K562 (cell line): ENCODE measurements at regions not wholly inside any gene's neighbourhood (a gene's known extent, or its start where the extent isn't known, plus 50 kb on each side); places are given as distances from the start of the nearest gene placed in this dataset.
A peak's percentile ranks its signal among the peaks of the same experiment; 100 is the strongest.

ENCODE experiments used
- ATAC-seq: fragments of 200-7000 bp; cut with Tn5 transposase; 3 replicates; pipeline ENCODE4 v1.9.1; 2020; ENCODE audit warnings: moderate library complexity
- BruUV-seq: library from RNA; stranded (reverse); fragments of 400-500 nt; replicated peaks from 2 replicates; lab custom pipeline; 2021; lab: Mats Ljungman, UMichigan
- CTCF ChIA-PET: fragments of 300-600 bp; formaldehyde crosslinking; extraction: SDS; loops from one replicate; lab custom pipeline; 2021; ENCODE audit warnings: low intra/inter-chr PET ratio; lab: Yijun Ruan, JAX
- POLR2A ChIA-PET: fragments of 300-600, 350-650 bp; sonication (Branson Sonifier 250); formaldehyde crosslinking; extraction: SDS; loops from one replicate; lab custom pipeline; 2021; ENCODE audit warnings: antibody characterized with exemption, inconsistent platforms; lab: Yijun Ruan, JAX
- DNase-seq, 4 experiments: peaks; one replicate each; pipeline versions ENCODE4 v3.0.0 to v3.0.0-alpha.2; 2011 to 2018; ENCODE audit warnings: low spot score in 3 of 4, mixed read lengths in 3 of 4; ENCODE audit errors: extremely low read depth in 1 of 4
- FAIRE-seq: peaks from 2 replicates; lab custom pipeline; 2011; peaks lifted over from hg19 to GRCh38; lab: Jason Lieb, UNC
- H2AFZ ChIP-seq: 2 replicates; pipeline ENCODE4 v1.6.0; 2011; ENCODE audit warnings: low read depth, low read length, control low read depth, inconsistent platforms
- H3K27ac ChIP-seq: fragments of 200-600 bp; 3 replicates; pipeline ENCODE4 v1.8.0; 2011; ENCODE audit warnings: low read depth, mild to moderate bottlenecking, control low read depth, inconsistent platforms, low read length, moderate library complexity, mixed read lengths; ENCODE audit errors: extremely low read depth
- H3K27me3 ChIP-seq, 2 experiments: fragments of 300-600 bp in 1 of 2; 2 replicates in 1 of 2; 3 replicates in 1 of 2; pipeline versions ENCODE4 v1.6.0 to v1.8.0; 2011; ENCODE audit warnings: inconsistent platforms in 2 of 2, low read length in 2 of 2, mild to moderate bottlenecking in 1 of 2, mixed read lengths in 1 of 2, moderate library complexity in 1 of 2; ENCODE audit not compliant: control insufficient read depth in 2 of 2, insufficient read depth in 2 of 2
- H3K36me3 ChIP-seq: fragments of 300-600 bp; 3 replicates; pipeline ENCODE4 v1.8.0; 2011; ENCODE audit warnings: mild to moderate bottlenecking, low read length, inconsistent platforms; ENCODE audit not compliant: control insufficient read depth, insufficient read depth
- H3K4me1 ChIP-seq, 2 experiments: fragments of 200-600 bp in 1 of 2; replicated peaks in 1 of 2; 2 replicates in 1 of 2; 3 replicates in 1 of 2; pipeline versions ENCODE4 v1.5.1 to v1.8.0; 2011; ENCODE audit warnings: inconsistent platforms in 2 of 2, low read length in 2 of 2, mild to moderate bottlenecking in 1 of 2, mixed read lengths in 1 of 2, moderate library complexity in 1 of 2; ENCODE audit not compliant: control insufficient read depth in 2 of 2, insufficient read depth in 2 of 2
- H3K4me2 ChIP-seq: 2 replicates; pipeline ENCODE4 v1.6.1; 2011; ENCODE audit warnings: low read length, control low read depth, inconsistent platforms, mixed read lengths; ENCODE audit not compliant: insufficient read depth
- H3K4me3 ChIP-seq: fragments of 200-600 bp; sonication (generic), shearing (Covaris generic); 2 replicates; pipeline ENCODE4 v1.5.1; 2016; ENCODE audit warnings: control low read depth, inconsistent platforms
- H3K79me2 ChIP-seq: fragments of 200-600 bp; 3 replicates; pipeline ENCODE4 v1.8.0; 2011; ENCODE audit warnings: low read length, inconsistent platforms; ENCODE audit not compliant: control insufficient read depth, insufficient read depth
- H3K9ac ChIP-seq, 2 experiments: 2 replicates each; pipeline versions ENCODE4 v1.6.0 to v1.6.1; 2011; ENCODE audit warnings: low read depth in 2 of 2, low read length in 2 of 2, control low read depth in 1 of 2, inconsistent platforms in 1 of 2, mild to moderate bottlenecking in 1 of 2, mixed read lengths in 1 of 2; ENCODE audit not compliant: insufficient read depth in 1 of 2
- H3K9me1 ChIP-seq: one replicate; pipeline ENCODE4 v1.6.0; 2011; ENCODE audit warnings: inconsistent platforms, mild to moderate bottlenecking, low read length, moderate library complexity; ENCODE audit not compliant: control insufficient read depth, insufficient read depth
- H3K9me3 ChIP-seq: replicated peaks from 2 replicates; pipeline ENCODE4 v1.5.1; 2011; ENCODE audit warnings: low read depth, low read length, inconsistent platforms; ENCODE audit not compliant: control insufficient read depth, insufficient read depth
- H4K20me1 ChIP-seq: replicated peaks from 2 replicates; pipeline ENCODE4 v1.6.1; 2011; ENCODE audit warnings: low read length, inconsistent platforms, mixed read lengths; ENCODE audit not compliant: control insufficient read depth, insufficient read depth
- MYBL2 ChIP-seq, 2 experiments: fragments of 450-650 bp in 1 of 2; sonication (generic) in 1 of 2; formaldehyde crosslinking in 1 of 2; IDR thresholded peaks; 2 replicates each; pipeline versions ENCODE4 v1.6.1 to v1.8.1; 2017 to 2022; ENCODE audit warnings: borderline replicate concordance in 1 of 2, inconsistent platforms in 1 of 2, low read depth in 1 of 2, mild to moderate bottlenecking in 1 of 2, missing genetic modification reagents in 1 of 2, moderate library complexity in 1 of 2
- POLR3A ChIP-seq: IDR thresholded peaks from 2 replicates; pipeline ENCODE4 v1.6.1; 2011; ENCODE audit warnings: borderline replicate concordance, mild to moderate bottlenecking, moderate library complexity; ENCODE audit not compliant: insufficient read length, insufficient read depth; ENCODE audit errors: extremely low read depth
- WHSC1 ChIP-seq: IDR thresholded peaks from one replicate; pipeline ENCODE4 v1.6.1; 2012; ENCODE audit warnings: low read length, control low read depth, inconsistent platforms
- ZNF589 ChIP-seq: fragments of 200-800 bp; sonication (Bioruptor generic); IDR thresholded peaks from 2 replicates; pipeline ENCODE4 v1.6.1; 2016; ENCODE audit warnings: low read depth, missing genetic modification characterization, missing compliant biosample characterization
- WGBS: fragments of 100-300 bp; shearing (Covaris generic); methylation state at CpG from one replicate; pipeline ENCODE4 v1.1.6; 2016; ENCODE audit warnings: low coverage, mixed read lengths; ENCODE audit not compliant: insufficient coverage; ENCODE audit errors: missing lambda C conversion rate; 5-methylcytosine and 5-hydroxymethylcytosine counted together
- in situ Hi-C: fragments of 300-500 bp; cut with MboI; formaldehyde crosslinking; loops from 4 replicates; pipeline ENCODE4 v1.15.0; 2018; ENCODE audit warnings: inconsistent platforms, mixed read lengths
- intact Hi-C: fragments of 100-400 bp; cut with micrococcal nuclease; formaldehyde crosslinking; loops from 2 replicates; pipeline ENCODE4 v1.14.2; 2022
- TF ChIP-seq, protein P1 (sequence below), 2 experiments: fragments of 450-650 bp in 1 of 2; sonication (generic) in 1 of 2; formaldehyde crosslinking in 1 of 2; IDR thresholded peaks; 2 replicates each; pipeline versions ENCODE4 v1.7.1 to v1.9.0; 2016 to 2022; ENCODE audit warnings: inconsistent platforms in 1 of 2, mild to moderate bottlenecking in 1 of 2, missing genetic modification reagents in 1 of 2
- TF ChIP-seq, protein P2 (sequence below): fragments of 450-650 bp; IDR thresholded peaks from 2 replicates; pipeline ENCODE4 v1.6.1; 2017; ENCODE audit warnings: mild to moderate bottlenecking, moderate library complexity

DNA sequence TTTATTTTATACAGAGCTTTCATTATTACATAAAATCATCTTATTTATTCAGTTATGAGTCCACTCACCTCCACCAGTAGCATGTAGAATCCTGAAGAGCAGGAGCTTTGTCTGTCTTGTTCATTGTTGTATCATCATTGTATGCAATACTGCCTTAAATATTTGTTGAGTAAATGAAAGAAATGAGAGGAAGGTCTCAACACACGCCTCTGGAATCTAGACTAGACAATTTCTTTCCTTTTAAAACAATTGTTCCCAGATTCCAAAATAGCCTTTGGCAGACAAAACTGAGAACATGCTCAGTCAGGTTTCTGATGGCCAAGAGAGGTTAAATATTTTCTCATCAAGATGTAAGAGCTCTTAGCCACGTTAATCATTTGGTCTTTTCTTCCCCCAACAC, 173.1 kb upstream of the AGR3 start:
- no peaks in the 10 kb centered on the region for H3K79me2 ChIP-seq
- ChIA-PET CTCF (no interaction called here), POLR2A (no interaction called here)
- no peaks in the 10 kb centered on the region for H3K4me1 ChIP-seq
- in situ Hi-C loops (no loop called here), intact Hi-C loops (no loop called here)
- H3K27ac ChIP-seq, result no peak overlapping the region
- no peak for DNase-seq
- no peak overlapping the region for H2AFZ ChIP-seq
- H3K36me3 ChIP-seq, result no peaks in the 10 kb centered on the region
- no peak for ATAC-seq
- no peaks in the 10 kb centered on the region for H3K27me3 ChIP-seq
- H3K4me3 ChIP-seq, result no peak overlapping the region
- TF ChIP-seq WHSC1 (no peak), ZNF589 (CRISPR knock-in tag) (no peak), POLR3A (no peak), MYBL2 (IDR thresholded peaks at IDR 0.05; ENCODE audit: low read depth) (no peak), MYBL2 (CRISPR knock-in tag; IDR thresholded peaks at IDR 0.05; ENCODE audit: borderline replicate concordance) (no peak)
- TF ChIP-seq, protein P1, sequence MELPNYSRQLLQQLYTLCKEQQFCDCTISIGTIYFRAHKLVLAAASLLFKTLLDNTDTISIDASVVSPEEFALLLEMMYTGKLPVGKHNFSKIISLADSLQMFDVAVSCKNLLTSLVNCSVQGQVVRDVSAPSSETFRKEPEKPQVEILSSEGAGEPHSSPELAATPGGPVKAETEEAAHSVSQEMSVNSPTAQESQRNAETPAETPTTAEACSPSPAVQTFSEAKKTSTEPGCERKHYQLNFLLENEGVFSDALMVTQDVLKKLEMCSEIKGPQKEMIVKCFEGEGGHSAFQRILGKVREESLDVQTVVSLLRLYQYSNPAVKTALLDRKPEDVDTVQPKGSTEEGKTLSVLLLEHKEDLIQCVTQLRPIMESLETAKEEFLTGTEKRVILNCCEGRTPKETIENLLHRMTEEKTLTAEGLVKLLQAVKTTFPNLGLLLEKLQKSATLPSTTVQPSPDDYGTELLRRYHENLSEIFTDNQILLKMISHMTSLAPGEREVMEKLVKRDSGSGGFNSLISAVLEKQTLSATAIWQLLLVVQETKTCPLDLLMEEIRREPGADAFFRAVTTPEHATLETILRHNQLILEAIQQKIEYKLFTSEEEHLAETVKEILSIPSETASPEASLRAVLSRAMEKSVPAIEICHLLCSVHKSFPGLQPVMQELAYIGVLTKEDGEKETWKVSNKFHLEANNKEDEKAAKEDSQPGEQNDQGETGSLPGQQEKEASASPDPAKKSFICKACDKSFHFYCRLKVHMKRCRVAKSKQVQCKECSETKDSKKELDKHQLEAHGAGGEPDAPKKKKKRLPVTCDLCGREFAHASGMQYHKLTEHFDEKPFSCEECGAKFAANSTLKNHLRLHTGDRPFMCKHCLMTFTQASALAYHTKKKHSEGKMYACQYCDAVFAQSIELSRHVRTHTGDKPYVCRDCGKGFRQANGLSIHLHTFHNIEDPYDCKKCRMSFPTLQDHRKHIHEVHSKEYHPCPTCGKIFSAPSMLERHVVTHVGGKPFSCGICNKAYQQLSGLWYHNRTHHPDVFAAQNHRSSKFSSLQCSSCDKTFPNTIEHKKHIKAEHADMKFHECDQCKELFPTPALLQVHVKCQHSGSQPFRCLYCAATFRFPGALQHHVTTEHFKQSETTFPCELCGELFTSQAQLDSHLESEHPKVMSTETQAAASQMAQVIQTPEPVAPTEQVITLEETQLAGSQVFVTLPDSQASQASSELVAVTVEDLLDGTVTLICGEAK (IDR thresholded peaks at IDR 0.05), result no peak
- TF ChIP-seq, protein P1 (CRISPR knock-in tag; IDR thresholded peaks at IDR 0.05), result peak; percentile 47; the same call in 1 of the 2 replicates
- TF ChIP-seq, protein P2, sequence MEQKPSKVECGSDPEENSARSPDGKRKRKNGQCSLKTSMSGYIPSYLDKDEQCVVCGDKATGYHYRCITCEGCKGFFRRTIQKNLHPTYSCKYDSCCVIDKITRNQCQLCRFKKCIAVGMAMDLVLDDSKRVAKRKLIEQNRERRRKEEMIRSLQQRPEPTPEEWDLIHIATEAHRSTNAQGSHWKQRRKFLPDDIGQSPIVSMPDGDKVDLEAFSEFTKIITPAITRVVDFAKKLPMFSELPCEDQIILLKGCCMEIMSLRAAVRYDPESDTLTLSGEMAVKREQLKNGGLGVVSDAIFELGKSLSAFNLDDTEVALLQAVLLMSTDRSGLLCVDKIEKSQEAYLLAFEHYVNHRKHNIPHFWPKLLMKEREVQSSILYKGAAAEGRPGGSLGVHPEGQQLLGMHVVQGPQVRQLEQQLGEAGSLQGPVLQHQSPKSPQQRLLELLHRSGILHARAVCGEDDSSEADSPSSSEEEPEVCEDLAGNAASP, result no peak
- no peak for FAIRE-seq
- no peak overlapping the region for H3K4me2 ChIP-seq
- no peaks in the 10 kb centered on the region for H4K20me1 ChIP-seq
- no peaks in the 10 kb centered on the region for H3K9me3 ChIP-seq
- WGBS, result 23% methylated on average over 2 of the region's 2 CpGs
- BruUV-seq, result no TSS peak
- no peaks in the 10 kb centered on the region for H3K9me1 ChIP-seq
- no peak overlapping the region for H3K9ac ChIP-seq
